ENCODE measurements at regions not wholly inside any gene's neighbourhood (a gene's known extent, or its start where the extent isn't known, plus 50 kb on each side); places are given as distances from the start of the nearest gene placed in this dataset.

DNA sequence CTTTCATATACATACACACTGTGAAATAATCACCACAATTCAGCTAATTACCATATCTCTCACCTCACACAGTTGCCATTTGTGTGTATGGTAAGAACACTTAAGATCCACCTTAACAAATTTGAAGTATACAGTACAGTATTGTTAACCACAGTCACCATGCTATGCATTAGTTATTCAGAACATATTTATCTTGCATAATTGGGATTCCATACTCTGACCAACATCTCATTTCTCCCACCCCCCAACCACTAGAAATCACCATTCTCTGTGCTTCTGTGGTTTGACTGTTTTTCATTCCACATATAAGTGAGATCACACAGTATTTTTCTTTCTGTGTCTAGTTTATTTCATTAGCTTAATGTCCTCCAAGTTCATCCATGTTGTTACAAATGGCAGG lies 247.7 kb upstream of the CTNNB1 start:
- TF ChIP-seq, protein P1, sequence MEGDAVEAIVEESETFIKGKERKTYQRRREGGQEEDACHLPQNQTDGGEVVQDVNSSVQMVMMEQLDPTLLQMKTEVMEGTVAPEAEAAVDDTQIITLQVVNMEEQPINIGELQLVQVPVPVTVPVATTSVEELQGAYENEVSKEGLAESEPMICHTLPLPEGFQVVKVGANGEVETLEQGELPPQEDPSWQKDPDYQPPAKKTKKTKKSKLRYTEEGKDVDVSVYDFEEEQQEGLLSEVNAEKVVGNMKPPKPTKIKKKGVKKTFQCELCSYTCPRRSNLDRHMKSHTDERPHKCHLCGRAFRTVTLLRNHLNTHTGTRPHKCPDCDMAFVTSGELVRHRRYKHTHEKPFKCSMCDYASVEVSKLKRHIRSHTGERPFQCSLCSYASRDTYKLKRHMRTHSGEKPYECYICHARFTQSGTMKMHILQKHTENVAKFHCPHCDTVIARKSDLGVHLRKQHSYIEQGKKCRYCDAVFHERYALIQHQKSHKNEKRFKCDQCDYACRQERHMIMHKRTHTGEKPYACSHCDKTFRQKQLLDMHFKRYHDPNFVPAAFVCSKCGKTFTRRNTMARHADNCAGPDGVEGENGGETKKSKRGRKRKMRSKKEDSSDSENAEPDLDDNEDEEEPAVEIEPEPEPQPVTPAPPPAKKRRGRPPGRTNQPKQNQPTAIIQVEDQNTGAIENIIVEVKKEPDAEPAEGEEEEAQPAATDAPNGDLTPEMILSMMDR (conservative IDR thresholded peaks at IDR 0.05 in 1 of 2, IDR thresholded peaks at IDR 0.05 in 1 of 2; ENCODE audit: low read depth in 1 of 2, low read length in 2 of 2), result no peak
- no peak for TF ChIP-seq EZH2 (IDR thresholded peaks at IDR 0.05; ENCODE audit: low read length, missing control alignments)

Measured in fibroblast of lung (primary cell).